ENCODE measurements at regions not wholly inside any gene's neighbourhood (a gene's known extent, or its start where the extent isn't known, plus 50 kb on each side); places are given as distances from the start of the nearest gene placed in this dataset.
"Not testable (repeated sequence)": the region's sequence is repeated elsewhere in the genome, so short reads cannot be mapped to it uniquely, and the experiment has no call there.

DNA sequence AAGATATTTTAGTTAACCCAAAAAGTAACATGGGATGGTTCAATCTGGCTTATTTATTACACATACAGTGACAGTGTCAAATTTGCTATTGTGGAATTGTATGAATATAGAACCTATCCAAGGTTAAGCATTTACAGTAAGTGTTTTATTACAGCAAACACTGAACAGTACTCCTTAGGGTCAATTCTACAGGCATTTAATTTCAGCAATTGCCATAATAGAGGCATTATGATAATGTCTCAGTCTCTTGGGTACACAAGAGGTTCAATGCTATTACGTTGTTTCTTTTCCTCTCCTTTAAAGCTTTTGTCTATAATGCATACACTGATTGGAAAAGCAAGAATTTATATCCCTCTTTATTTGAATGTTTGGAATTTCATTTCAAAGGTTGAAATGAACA lies 275.7 kb upstream of the NAALADL2 start:
- no peak for DNase-seq (ENCODE audit: low read depth in 2 of 2)
- no peak overlapping the region for H3K4me3 ChIP-seq (replicated peaks in 1 of 2; ENCODE audit: low read depth in 2 of 2, low read length in 2 of 2)
- TF ChIP-seq, protein P1, sequence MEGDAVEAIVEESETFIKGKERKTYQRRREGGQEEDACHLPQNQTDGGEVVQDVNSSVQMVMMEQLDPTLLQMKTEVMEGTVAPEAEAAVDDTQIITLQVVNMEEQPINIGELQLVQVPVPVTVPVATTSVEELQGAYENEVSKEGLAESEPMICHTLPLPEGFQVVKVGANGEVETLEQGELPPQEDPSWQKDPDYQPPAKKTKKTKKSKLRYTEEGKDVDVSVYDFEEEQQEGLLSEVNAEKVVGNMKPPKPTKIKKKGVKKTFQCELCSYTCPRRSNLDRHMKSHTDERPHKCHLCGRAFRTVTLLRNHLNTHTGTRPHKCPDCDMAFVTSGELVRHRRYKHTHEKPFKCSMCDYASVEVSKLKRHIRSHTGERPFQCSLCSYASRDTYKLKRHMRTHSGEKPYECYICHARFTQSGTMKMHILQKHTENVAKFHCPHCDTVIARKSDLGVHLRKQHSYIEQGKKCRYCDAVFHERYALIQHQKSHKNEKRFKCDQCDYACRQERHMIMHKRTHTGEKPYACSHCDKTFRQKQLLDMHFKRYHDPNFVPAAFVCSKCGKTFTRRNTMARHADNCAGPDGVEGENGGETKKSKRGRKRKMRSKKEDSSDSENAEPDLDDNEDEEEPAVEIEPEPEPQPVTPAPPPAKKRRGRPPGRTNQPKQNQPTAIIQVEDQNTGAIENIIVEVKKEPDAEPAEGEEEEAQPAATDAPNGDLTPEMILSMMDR (IDR thresholded peaks at IDR 0.05; ENCODE audit: low read depth, low read length) = no peak

GRCh38 chr3:174587137-174587536 lies 272.0 kb upstream of the NAALADL2 start:
- not testable (repeated sequence) for H3K4me3 ChIP-seq (replicated peaks in 1 of 2; ENCODE audit: low read depth in 2 of 2, low read length in 2 of 2); DNase-seq (ENCODE audit: low read depth in 2 of 2)

GRCh38 chr3:174596447-174596982 lies 262.6 kb upstream of the NAALADL2 start:
- no peak for DNase-seq (ENCODE audit: low read depth in 2 of 2)
- H3K4me3 ChIP-seq (replicated peaks in 1 of 2; ENCODE audit: low read depth in 2 of 2, low read length in 2 of 2) = no peak overlapping the region
- TF ChIP-seq, protein P1 (IDR thresholded peaks at IDR 0.05; ENCODE audit: low read depth, low read length) = no peak

- DNase-seq (ENCODE audit: low read depth in 2 of 2) = no peak
- TF ChIP-seq, protein P1 (IDR thresholded peaks at IDR 0.05; ENCODE audit: low read depth, low read length) = no peak
- no peak overlapping the region for H3K4me3 ChIP-seq (replicated peaks in 1 of 2; ENCODE audit: low read depth in 2 of 2, low read length in 2 of 2)
Observed at GRCh38 chr3:174598885-174599439, 260.2 kb upstream of the NAALADL2 start.

DNA sequence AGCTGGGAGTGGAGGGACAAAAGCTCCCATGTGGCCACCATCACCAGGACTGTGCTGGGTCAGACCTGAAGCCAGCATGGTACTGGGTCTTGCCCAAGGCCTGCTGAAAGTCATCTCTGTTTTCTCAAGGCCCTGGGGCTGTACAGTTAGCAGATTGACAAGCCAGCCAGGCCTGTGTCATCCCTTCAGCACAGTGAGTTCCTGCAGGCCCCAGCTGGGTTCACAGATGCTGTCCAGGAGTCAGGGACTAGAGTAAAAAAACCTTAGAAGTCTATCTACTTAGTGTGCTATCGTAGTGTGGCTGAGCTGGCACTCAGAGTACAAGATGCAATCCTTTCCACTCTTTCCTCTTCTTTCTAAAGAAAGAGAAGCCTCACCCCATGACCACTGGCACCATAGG lies 246.0 kb upstream of the NAALADL2 start:
- no peak overlapping the region for H3K4me3 ChIP-seq (replicated peaks in 1 of 2; ENCODE audit: low read depth in 2 of 2, low read length in 2 of 2)
- TF ChIP-seq, protein P1 (IDR thresholded peaks at IDR 0.05; ENCODE audit: low read depth, low read length) = no peak
- no peak for DNase-seq (ENCODE audit: low read depth in 2 of 2)

GRCh38 chr3:174614036-174614435 lies 245.1 kb upstream of the NAALADL2 start:
- peak; percentile 13 to 24 for DNase-seq (ENCODE audit: low read depth in 2 of 2)
- TF ChIP-seq, protein P1 (IDR thresholded peaks at IDR 0.05; ENCODE audit: low read depth, low read length) = no peak
- no peak overlapping the region for H3K4me3 ChIP-seq (replicated peaks in 1 of 2; ENCODE audit: low read depth in 2 of 2, low read length in 2 of 2)

DNA sequence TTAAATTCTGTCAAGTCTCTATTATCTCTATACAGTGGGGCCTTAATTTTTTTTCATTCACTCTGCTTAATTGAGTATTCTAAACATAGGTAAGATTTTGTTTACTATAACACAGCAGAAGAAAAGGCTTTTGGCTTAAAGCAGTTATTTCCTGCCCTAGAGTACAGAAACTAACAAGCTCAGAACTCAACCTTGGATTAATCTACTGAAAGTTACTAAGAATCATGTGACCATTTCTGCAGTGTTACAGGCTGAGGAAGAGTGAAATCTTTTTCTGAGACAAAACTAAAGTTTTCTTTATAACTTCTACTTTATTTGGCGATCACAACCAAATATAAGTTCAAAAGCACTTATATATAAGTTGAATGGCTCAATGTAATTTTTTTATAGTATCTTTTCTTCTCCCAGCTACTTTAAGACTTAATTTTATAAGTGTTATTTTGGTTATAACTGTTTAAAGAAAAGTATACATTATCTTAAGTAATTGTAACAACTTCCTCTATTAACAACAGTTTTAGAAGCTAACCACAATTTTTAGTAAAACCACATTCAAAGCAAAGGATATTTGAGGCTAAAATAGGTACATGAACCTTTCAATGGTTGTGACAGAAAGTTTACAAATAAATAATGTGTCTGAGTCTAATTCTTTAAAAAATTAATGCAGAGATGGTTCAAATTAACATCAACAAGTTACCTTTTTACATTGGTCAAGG lies 240.6 kb upstream of the NAALADL2 start:
- no peak overlapping the region for H3K4me3 ChIP-seq (replicated peaks in 1 of 2; ENCODE audit: low read depth in 2 of 2, low read length in 2 of 2)
- peak in 1 of 2 donors; percentile 15 for DNase-seq (ENCODE audit: low read depth in 2 of 2)
- TF ChIP-seq, protein P1 (IDR thresholded peaks at IDR 0.05; ENCODE audit: low read depth, low read length) = no peak
